B cell (primary cell): ENCODE measurements at regions not wholly inside any gene's neighbourhood (a gene's known extent, or its start where the extent isn't known, plus 50 kb on each side); places are given as distances from the start of the nearest gene placed in this dataset.

Experiments used
- EZH2 ChIP-seq: IDR thresholded peaks from 2 replicates; pipeline ENCODE4 v1.6.1; 2012; ENCODE audit warnings: borderline replicate concordance, low read depth, mild to moderate bottlenecking, moderate library complexity, low read length; ENCODE audit not compliant: insufficient read depth, poor library complexity, severe bottlenecking
- TF ChIP-seq, protein P1 (sequence below): fragments of 200-600 bp; IDR thresholded peaks from one replicate; pipeline ENCODE4 v1.8.0; 2022; ENCODE audit warnings: antibody characterized with exemption, mild to moderate bottlenecking

DNA sequence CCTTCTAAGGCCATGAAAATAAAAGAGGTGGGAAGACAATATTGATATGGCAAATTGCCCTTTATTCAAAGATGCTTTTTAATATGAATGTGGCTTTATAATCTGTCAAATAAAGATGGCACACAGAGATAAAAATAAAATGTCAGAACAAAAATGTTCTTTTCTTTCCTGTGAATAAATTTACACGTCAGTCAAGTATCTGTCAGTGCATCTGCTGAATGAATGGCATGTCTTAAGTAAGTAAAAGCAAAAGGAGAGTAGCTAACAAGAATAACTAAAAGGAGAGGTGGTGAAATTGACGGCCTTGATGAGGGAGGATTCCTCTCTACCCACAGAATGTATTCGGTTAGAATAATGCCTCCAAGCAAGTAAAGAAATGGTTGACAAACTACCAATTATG lies 1021.7 kb upstream of the GBE1 start:
- TF ChIP-seq, protein P1, sequence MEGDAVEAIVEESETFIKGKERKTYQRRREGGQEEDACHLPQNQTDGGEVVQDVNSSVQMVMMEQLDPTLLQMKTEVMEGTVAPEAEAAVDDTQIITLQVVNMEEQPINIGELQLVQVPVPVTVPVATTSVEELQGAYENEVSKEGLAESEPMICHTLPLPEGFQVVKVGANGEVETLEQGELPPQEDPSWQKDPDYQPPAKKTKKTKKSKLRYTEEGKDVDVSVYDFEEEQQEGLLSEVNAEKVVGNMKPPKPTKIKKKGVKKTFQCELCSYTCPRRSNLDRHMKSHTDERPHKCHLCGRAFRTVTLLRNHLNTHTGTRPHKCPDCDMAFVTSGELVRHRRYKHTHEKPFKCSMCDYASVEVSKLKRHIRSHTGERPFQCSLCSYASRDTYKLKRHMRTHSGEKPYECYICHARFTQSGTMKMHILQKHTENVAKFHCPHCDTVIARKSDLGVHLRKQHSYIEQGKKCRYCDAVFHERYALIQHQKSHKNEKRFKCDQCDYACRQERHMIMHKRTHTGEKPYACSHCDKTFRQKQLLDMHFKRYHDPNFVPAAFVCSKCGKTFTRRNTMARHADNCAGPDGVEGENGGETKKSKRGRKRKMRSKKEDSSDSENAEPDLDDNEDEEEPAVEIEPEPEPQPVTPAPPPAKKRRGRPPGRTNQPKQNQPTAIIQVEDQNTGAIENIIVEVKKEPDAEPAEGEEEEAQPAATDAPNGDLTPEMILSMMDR: no peak
- no peak for TF ChIP-seq EZH2
